MM.1S (cell line): ENCODE measurements at regions not wholly inside any gene's neighbourhood (a gene's known extent, or its start where the extent isn't known, plus 50 kb on each side); places are given as distances from the start of the nearest gene placed in this dataset.

Source experiments
- DNase-seq: peaks from one replicate; pipeline ENCODE4 v3.0.0-alpha.2; 2015
- H2AFZ ChIP-seq: fragments of 300-600 bp; sonication (generic); 2 replicates; pipeline ENCODE4 v1.6.0; 2016; ENCODE audit warnings: antibody characterized with exemption, low read length
- H3F3A ChIP-seq: fragments of 300-600 bp; sonication (generic); 2 replicates; pipeline ENCODE4 v1.6.1; 2016; ENCODE audit warnings: mild to moderate bottlenecking, antibody characterized with exemption, low read length, moderate library complexity, mixed read lengths; ENCODE audit not compliant: insufficient read depth
- H3K27ac ChIP-seq: fragments of 300-600 bp; sonication (generic); 2 replicates; pipeline ENCODE4 v1.5.1; 2016; ENCODE audit warnings: mild to moderate bottlenecking, low read length
- H3K27me3 ChIP-seq: fragments of 300-600 bp; sonication (generic); replicated peaks from 2 replicates; pipeline ENCODE4 v1.6.0; 2016; ENCODE audit warnings: low read length; ENCODE audit not compliant: insufficient read depth
- H3K36me3 ChIP-seq: fragments of 300-600 bp; sonication (generic); replicated peaks from 2 replicates; pipeline ENCODE4 v1.6.1; 2016; ENCODE audit warnings: mild to moderate bottlenecking, low read length, mixed read lengths; ENCODE audit not compliant: insufficient read depth
- H3K4me1 ChIP-seq: fragments of 300-600 bp; sonication (generic); 2 replicates; pipeline ENCODE4 v1.6.1; 2016; ENCODE audit warnings: low read length, mixed read lengths
- H3K4me2 ChIP-seq: fragments of 300-600 bp; sonication (generic); 2 replicates; pipeline ENCODE4 v1.6.0; 2016; ENCODE audit warnings: low read depth, low read length
- H3K4me3 ChIP-seq: fragments of 300-600 bp; sonication (generic); 2 replicates; pipeline ENCODE4 v1.5.1; 2016; ENCODE audit warnings: low read length, mixed read lengths
- H3K79me2 ChIP-seq: fragments of 300-600 bp; sonication (generic); 2 replicates; pipeline ENCODE4 v1.6.1; 2016; ENCODE audit warnings: mixed run types, low read length, mixed read lengths
- H3K9ac ChIP-seq: fragments of 300-600 bp; sonication (generic); 2 replicates; pipeline ENCODE4 v1.6.1; 2016; ENCODE audit warnings: low read length, mixed read lengths
- H3K9me2 ChIP-seq: fragments of 300-600 bp; sonication (generic); replicated peaks from 2 replicates; pipeline ENCODE4 v1.6.1; 2016; ENCODE audit warnings: mild to moderate bottlenecking, low read length, mixed read lengths; ENCODE audit not compliant: insufficient read depth
- H3K9me3 ChIP-seq: fragments of 300-600 bp; sonication (generic); replicated peaks from 2 replicates; pipeline ENCODE4 v1.6.1; 2016; ENCODE audit warnings: mild to moderate bottlenecking, low read length, mixed read lengths; ENCODE audit not compliant: insufficient read depth
- H4K20me1 ChIP-seq: fragments of 300-600 bp; sonication (generic); 2 replicates; pipeline ENCODE4 v1.6.1; 2016; ENCODE audit warnings: mild to moderate bottlenecking, low read length, moderate library complexity, mixed read lengths; ENCODE audit not compliant: insufficient read depth
- EZH2 ChIP-seq: fragments of 300-600 bp; sonication (generic); optimal IDR thresholded peaks from 2 replicates; pipeline ENCODE3; 2017; ENCODE audit warnings: low read depth, mild to moderate bottlenecking, antibody characterized with exemption, low read length, mixed read lengths
- EZH2phosphoT487 ChIP-seq: fragments of 300-600 bp; sonication (generic); IDR thresholded peaks from 2 replicates; pipeline ENCODE4 v1.6.1; 2018; ENCODE audit warnings: antibody characterized with exemption, low read length
- TF ChIP-seq, protein P1 (sequence below): fragments of 300-600 bp; sonication (generic); IDR thresholded peaks from 2 replicates; pipeline ENCODE4 v1.5.1; 2016; ENCODE audit warnings: antibody characterized with exemption, low read length, mixed read lengths

DNA sequence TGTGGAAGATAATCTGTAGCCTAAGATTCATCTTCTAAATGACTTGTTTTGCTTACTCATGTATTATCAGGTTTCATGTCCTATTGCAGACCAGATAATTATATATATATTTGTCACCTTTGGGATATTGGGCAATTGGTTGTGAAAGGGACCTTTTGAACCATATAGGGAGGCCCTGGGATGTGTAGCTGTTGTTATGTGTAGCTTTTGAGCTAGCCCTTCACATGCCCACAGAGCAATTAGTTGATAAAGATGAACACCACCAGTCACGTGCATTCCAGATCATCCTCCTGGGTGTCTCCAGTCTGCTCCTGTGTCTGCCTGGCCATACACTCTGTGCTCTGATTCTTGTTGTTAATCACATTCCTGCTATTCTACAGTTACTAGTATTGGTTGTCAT lies 431.2 kb upstream of the FBXO33 start:
- no peak overlapping the region for H3K4me3 ChIP-seq
- H3K27me3 ChIP-seq, result no peaks in the 10 kb centered on the region
- no peak for DNase-seq
- no peaks in the 10 kb centered on the region for H3K4me1 ChIP-seq
- no peaks in the 10 kb centered on the region for H4K20me1 ChIP-seq
- no peaks in the 10 kb centered on the region for H3F3A ChIP-seq
- no peak overlapping the region for H2AFZ ChIP-seq
- H3K36me3 ChIP-seq, result no peaks in the 10 kb centered on the region
- TF ChIP-seq EZH2phosphoT487 (no peak), EZH2 (no peak)
- TF ChIP-seq, protein P1, sequence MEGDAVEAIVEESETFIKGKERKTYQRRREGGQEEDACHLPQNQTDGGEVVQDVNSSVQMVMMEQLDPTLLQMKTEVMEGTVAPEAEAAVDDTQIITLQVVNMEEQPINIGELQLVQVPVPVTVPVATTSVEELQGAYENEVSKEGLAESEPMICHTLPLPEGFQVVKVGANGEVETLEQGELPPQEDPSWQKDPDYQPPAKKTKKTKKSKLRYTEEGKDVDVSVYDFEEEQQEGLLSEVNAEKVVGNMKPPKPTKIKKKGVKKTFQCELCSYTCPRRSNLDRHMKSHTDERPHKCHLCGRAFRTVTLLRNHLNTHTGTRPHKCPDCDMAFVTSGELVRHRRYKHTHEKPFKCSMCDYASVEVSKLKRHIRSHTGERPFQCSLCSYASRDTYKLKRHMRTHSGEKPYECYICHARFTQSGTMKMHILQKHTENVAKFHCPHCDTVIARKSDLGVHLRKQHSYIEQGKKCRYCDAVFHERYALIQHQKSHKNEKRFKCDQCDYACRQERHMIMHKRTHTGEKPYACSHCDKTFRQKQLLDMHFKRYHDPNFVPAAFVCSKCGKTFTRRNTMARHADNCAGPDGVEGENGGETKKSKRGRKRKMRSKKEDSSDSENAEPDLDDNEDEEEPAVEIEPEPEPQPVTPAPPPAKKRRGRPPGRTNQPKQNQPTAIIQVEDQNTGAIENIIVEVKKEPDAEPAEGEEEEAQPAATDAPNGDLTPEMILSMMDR, result no peak
- H3K27ac ChIP-seq, result no peak overlapping the region
- no peaks in the 10 kb centered on the region for H3K9me3 ChIP-seq
- no peaks in the 10 kb centered on the region for H3K79me2 ChIP-seq
- no peak overlapping the region for H3K9ac ChIP-seq
- no peak overlapping the region for H3K4me2 ChIP-seq
- H3K9me2 ChIP-seq, result no peaks in the 10 kb centered on the region

DNA sequence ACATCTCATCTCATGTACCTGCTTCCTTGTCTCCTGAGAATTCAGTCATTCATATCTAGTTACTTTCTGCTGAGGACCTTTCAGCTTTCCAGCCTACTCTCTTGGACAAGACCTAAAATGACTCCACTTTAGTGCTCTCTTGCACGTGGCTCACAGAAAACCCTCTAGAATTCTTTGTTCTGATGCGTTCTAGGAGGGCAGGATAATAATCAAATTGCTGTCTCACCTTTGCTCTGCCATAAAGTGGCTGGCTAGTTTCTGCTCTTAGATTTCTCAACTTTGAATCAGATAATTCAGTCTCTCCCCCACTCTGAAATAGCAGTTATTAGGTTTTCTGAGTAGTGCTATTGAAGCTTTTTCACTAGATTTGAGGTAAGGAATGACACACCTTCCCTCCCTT lies 429.5 kb upstream of the FBXO33 start:
- no peaks in the 10 kb centered on the region for H3K9me3 ChIP-seq
- H4K20me1 ChIP-seq, result no peaks in the 10 kb centered on the region
- no peaks in the 10 kb centered on the region for H3K4me1 ChIP-seq
- no peak overlapping the region for H3K9ac ChIP-seq
- H3K4me2 ChIP-seq, result no peak overlapping the region
- no peak overlapping the region for H2AFZ ChIP-seq
- no peak for DNase-seq
- no peaks in the 10 kb centered on the region for H3K79me2 ChIP-seq
- H3K27ac ChIP-seq, result no peak overlapping the region
- H3K36me3 ChIP-seq, result no peaks in the 10 kb centered on the region
- no peak overlapping the region for H3K4me3 ChIP-seq
- no peaks in the 10 kb centered on the region for H3F3A ChIP-seq
- H3K27me3 ChIP-seq, result no peaks in the 10 kb centered on the region
- H3K9me2 ChIP-seq, result no peaks in the 10 kb centered on the region
- TF ChIP-seq EZH2 (no peak), EZH2phosphoT487 (no peak)
- TF ChIP-seq, protein P1, result no peak

DNA sequence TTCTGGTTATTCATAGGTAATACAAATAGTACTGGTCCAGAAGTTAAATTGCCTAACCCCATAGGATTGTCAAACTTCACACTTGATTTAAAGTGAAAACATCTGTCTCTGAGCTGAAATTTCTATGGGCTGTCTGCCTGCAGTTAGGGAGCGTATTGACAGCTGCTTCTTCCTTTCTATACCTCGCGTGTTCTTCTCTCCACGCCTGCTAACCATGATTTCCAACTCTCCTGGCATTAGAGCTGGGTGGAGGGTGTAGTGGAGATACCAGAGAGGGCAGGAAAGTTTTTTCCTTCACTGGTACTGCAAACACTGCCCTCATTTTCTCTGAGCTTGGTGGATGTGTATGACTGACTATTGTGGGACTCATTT lies 429.0 kb upstream of the FBXO33 start:
- Histone ChIP-seq H3K27me3 (no peaks in the 10 kb centered on the region), H3K9me2 (no peaks in the 10 kb centered on the region), H3K4me2 (no peak overlapping the region), H3K27ac (no peak overlapping the region), H3K4me3 (no peak overlapping the region), H3K79me2 (no peaks in the 10 kb centered on the region), H3K9me3 (no peaks in the 10 kb centered on the region), H4K20me1 (no peaks in the 10 kb centered on the region), H3K9ac (no peak overlapping the region), H2AFZ (no peak overlapping the region), H3K36me3 (no peaks in the 10 kb centered on the region), H3F3A (no peaks in the 10 kb centered on the region), H3K4me1 (no peaks in the 10 kb centered on the region)
- no peak for DNase-seq
- TF ChIP-seq, protein P1, result no peak
- TF ChIP-seq EZH2, result no peak
- TF ChIP-seq EZH2phosphoT487, result no peak
